ENCODE measurements at regions not wholly inside any gene's neighbourhood (a gene's known extent, or its start where the extent isn't known, plus 50 kb on each side); places are given as distances from the start of the nearest gene placed in this dataset.
A peak's percentile ranks its signal among the peaks of the same experiment; 100 is the strongest.
"Not testable (repeated sequence)": the region's sequence is repeated elsewhere in the genome, so short reads cannot be mapped to it uniquely, and the experiment has no call there.

DNA sequence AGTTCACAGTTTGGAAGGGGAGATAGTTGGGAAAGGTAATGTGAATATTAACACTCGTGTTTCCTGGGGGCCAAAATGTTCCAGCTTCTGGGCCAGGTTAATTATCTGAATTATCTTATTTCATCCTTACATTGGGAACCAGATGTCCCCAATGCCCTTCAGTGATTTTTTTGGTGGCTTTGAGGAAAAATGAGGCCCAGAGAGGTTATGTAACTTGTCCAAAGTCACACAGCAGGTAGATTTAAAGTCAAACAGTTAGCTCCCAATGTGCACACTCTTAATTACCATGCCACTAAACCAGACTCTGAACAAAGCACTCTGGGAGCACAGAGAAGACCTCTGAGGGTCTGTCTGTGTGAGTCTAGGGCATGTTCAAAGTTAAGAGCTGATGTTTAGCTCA is 259.9 kb upstream of the PLGLB2 start:
- FAIRE-seq; H3K27me3 ChIP-seq (ENCODE audit: control insufficient read depth in 1 of 2, insufficient read depth in 2 of 2, low read length in 2 of 2); ATAC-seq; H3K9ac ChIP-seq (ENCODE audit: insufficient read depth, low read depth, low read length); in situ Hi-C loops (cut with HindIII; ENCODE audit: extremely low pct_ligation_motif_present, low pct_unique_long_range_greater_than_20kb); H3K79me2 ChIP-seq (ENCODE audit: insufficient read depth, low read length); intact Hi-C loops (cut with micrococcal nuclease; ENCODE audit: unreplicated experiment); H3K9me3 ChIP-seq (ENCODE audit: low read length); H3K27ac ChIP-seq (ENCODE audit: extremely low read length, insufficient read depth, low read length); H3K36me3 ChIP-seq (replicated peaks in 1 of 2; ENCODE audit: control insufficient read depth in 1 of 2, insufficient read depth in 2 of 2, low read length in 2 of 2); BruUV-seq (replicated peaks); H2AFZ ChIP-seq (ENCODE audit: low read length); H3K4me2 ChIP-seq (ENCODE audit: low read depth, low read length); CTCF ChIA-PET (ENCODE audit: low intra/inter-chr PET ratio, low total read pairs); H3K4me3 ChIP-seq (replicated peaks in 1 of 3; ENCODE audit: insufficient read depth in 1 of 3, low read depth in 2 of 3, low read length in 3 of 3); H4K20me1 ChIP-seq (ENCODE audit: insufficient read depth, low read length); POLR2A ChIA-PET; DNase-seq (ENCODE audit: low spot score): not testable (repeated sequence)
- peak; percentile 75; the same call in 1 of the 2 replicates for TF ChIP-seq ZNF768 (CRISPR knock-in tag; IDR thresholded peaks at IDR 0.05)
- H3K4me1 ChIP-seq (ENCODE audit: insufficient read depth, low read length): peaks cover 24% of the 10 kb centered on the region
- 96% methylated on average over 1 of the region's 1 CpG for WGBS (ENCODE audit: low lambda C conversion rate)

GRCh38 chr2:87488991-87489390 is 258.9 kb upstream of the PLGLB2 start:
- H3K9ac ChIP-seq (ENCODE audit: insufficient read depth, low read depth, low read length); BruUV-seq (replicated peaks); POLR2A ChIA-PET; H3K9me3 ChIP-seq (ENCODE audit: low read length); H3K27me3 ChIP-seq (ENCODE audit: control insufficient read depth in 1 of 2, insufficient read depth in 2 of 2, low read length in 2 of 2); CTCF ChIA-PET (ENCODE audit: low intra/inter-chr PET ratio, low total read pairs); H3K4me3 ChIP-seq (replicated peaks in 1 of 3; ENCODE audit: insufficient read depth in 1 of 3, low read depth in 2 of 3, low read length in 3 of 3); H3K36me3 ChIP-seq (replicated peaks in 1 of 2; ENCODE audit: control insufficient read depth in 1 of 2, insufficient read depth in 2 of 2, low read length in 2 of 2); H3K27ac ChIP-seq (ENCODE audit: extremely low read length, insufficient read depth, low read length); H2AFZ ChIP-seq (ENCODE audit: low read length); intact Hi-C loops (cut with micrococcal nuclease; ENCODE audit: unreplicated experiment); DNase-seq (ENCODE audit: low spot score); FAIRE-seq; H4K20me1 ChIP-seq (ENCODE audit: insufficient read depth, low read length); H3K4me2 ChIP-seq (ENCODE audit: low read depth, low read length); in situ Hi-C loops (cut with HindIII; ENCODE audit: extremely low pct_ligation_motif_present, low pct_unique_long_range_greater_than_20kb); H3K79me2 ChIP-seq (ENCODE audit: insufficient read depth, low read length); ATAC-seq: not testable (repeated sequence)
- peaks cover 14% of the 10 kb centered on the region for H3K4me1 ChIP-seq (ENCODE audit: insufficient read depth, low read length)
- WGBS (ENCODE audit: low lambda C conversion rate): 94% methylated on average over 3 of the region's 3 CpGs

- H3K9ac ChIP-seq (ENCODE audit: insufficient read depth, low read depth, low read length); ATAC-seq; H3K9me3 ChIP-seq (ENCODE audit: low read length); H3K36me3 ChIP-seq (replicated peaks in 1 of 2; ENCODE audit: control insufficient read depth in 1 of 2, insufficient read depth in 2 of 2, low read length in 2 of 2); intact Hi-C loops (cut with micrococcal nuclease; ENCODE audit: unreplicated experiment); H2AFZ ChIP-seq (ENCODE audit: low read length); H3K4me3 ChIP-seq (replicated peaks in 1 of 3; ENCODE audit: insufficient read depth in 1 of 3, low read depth in 2 of 3, low read length in 3 of 3); POLR2A ChIA-PET; BruUV-seq (replicated peaks); DNase-seq (ENCODE audit: low spot score); H3K27ac ChIP-seq (ENCODE audit: extremely low read length, insufficient read depth, low read length); FAIRE-seq; CTCF ChIA-PET (ENCODE audit: low intra/inter-chr PET ratio, low total read pairs); H4K20me1 ChIP-seq (ENCODE audit: insufficient read depth, low read length); H3K4me2 ChIP-seq (ENCODE audit: low read depth, low read length); in situ Hi-C loops (cut with HindIII; ENCODE audit: extremely low pct_ligation_motif_present, low pct_unique_long_range_greater_than_20kb); H3K79me2 ChIP-seq (ENCODE audit: insufficient read depth, low read length); H3K27me3 ChIP-seq (ENCODE audit: control insufficient read depth in 1 of 2, insufficient read depth in 2 of 2, low read length in 2 of 2): not testable (repeated sequence)
- peaks cover 11% of the 10 kb centered on the region; the same call in 1 of the 2 replicates for H3K4me1 ChIP-seq (ENCODE audit: insufficient read depth, low read length)
- 92% methylated on average over 5 of the region's 5 CpGs for WGBS (ENCODE audit: low lambda C conversion rate)
Observed at GRCh38 chr2:87494846-87495245, 253.0 kb upstream of the PLGLB2 start.
